NB4 (cell line): ENCODE measurements at regions not wholly inside any gene's neighbourhood (a gene's known extent, or its start where the extent isn't known, plus 50 kb on each side); places are given as distances from the start of the nearest gene placed in this dataset.

Experiments
- CTCF ChIP-seq: IDR thresholded peaks from one replicate; pipeline ENCODE4 v1.5.1; 2012; ENCODE audit warnings: low read depth, low read length
- MAX ChIP-seq: IDR thresholded peaks from 2 replicates; pipeline ENCODE4 v1.6.1; 2011; ENCODE audit warnings: low read depth, low read length
- MYC ChIP-seq: IDR thresholded peaks from 2 replicates; pipeline ENCODE4 v1.6.1; 2011; ENCODE audit warnings: low read depth, low read length
- POLR2A ChIP-seq: IDR thresholded peaks from 2 replicates; pipeline ENCODE4 v1.6.1; 2011; ENCODE audit warnings: mild to moderate bottlenecking; ENCODE audit not compliant: insufficient read length; ENCODE audit errors: extremely low read depth

GRCh38 chr5:158152136-158152535, 293.2 kb upstream of the CLINT1 start:
- no peak for TF ChIP-seq CTCF
- no peak for TF ChIP-seq POLR2A
- no peak for TF ChIP-seq MAX
- no peak for TF ChIP-seq MYC
